ENCODE measurements at regions not wholly inside any gene's neighbourhood (a gene's known extent, or its start where the extent isn't known, plus 50 kb on each side); places are given as distances from the start of the nearest gene placed in this dataset.

- Histone ChIP-seq H3K4me3 (no peak overlapping the region), H3K36me3 (no peaks in the 10 kb centered on the region), H3K27me3 (no peaks in the 10 kb centered on the region), H3K27ac (no peak overlapping the region), H3K9me3 (ENCODE audit: low read depth) (no peaks in the 10 kb centered on the region), H3K4me1 (ENCODE audit: low read depth) (no peaks in the 10 kb centered on the region)
- no peak for TF ChIP-seq CTCF (IDR thresholded peaks at IDR 0.05; ENCODE audit: low read depth, low read length)
- DNase-seq (ENCODE audit: low read depth in 1 of 2, low spot score in 1 of 2): no peak
Measured at GRCh38 chr18:37702841-37703240, 137.2 kb upstream of the CELF4 start.

GRCh38 chr18:37701967-37702366 lies 136.4 kb upstream of the CELF4 start:
- Histone ChIP-seq H3K36me3 (no peaks in the 10 kb centered on the region), H3K4me1 (ENCODE audit: low read depth) (no peaks in the 10 kb centered on the region), H3K27me3 (no peaks in the 10 kb centered on the region), H3K9me3 (ENCODE audit: low read depth) (no peaks in the 10 kb centered on the region), H3K27ac (no peak overlapping the region), H3K4me3 (no peak overlapping the region)
- no peak for TF ChIP-seq CTCF (IDR thresholded peaks at IDR 0.05; ENCODE audit: low read depth, low read length)
- no peak for DNase-seq (ENCODE audit: low read depth in 1 of 2, low spot score in 1 of 2)

- Histone ChIP-seq H3K27ac (no peak overlapping the region), H3K27me3 (no peaks in the 10 kb centered on the region), H3K36me3 (no peaks in the 10 kb centered on the region), H3K4me3 (no peak overlapping the region), H3K4me1 (ENCODE audit: low read depth) (no peaks in the 10 kb centered on the region), H3K9me3 (ENCODE audit: low read depth) (no peaks in the 10 kb centered on the region)
- no peak for TF ChIP-seq CTCF (IDR thresholded peaks at IDR 0.05; ENCODE audit: low read depth, low read length)
- DNase-seq (ENCODE audit: low read depth in 1 of 2, low spot score in 1 of 2): no peak
Measured at GRCh38 chr18:37698508-37699040, 133.0 kb upstream of the CELF4 start.

GRCh38 chr18:37694516-37694915 lies 128.9 kb upstream of the CELF4 start:
- TF ChIP-seq CTCF (IDR thresholded peaks at IDR 0.05; ENCODE audit: low read depth, low read length): no peak
- Histone ChIP-seq H3K27ac (no peak overlapping the region), H3K36me3 (no peaks in the 10 kb centered on the region), H3K4me3 (no peak overlapping the region), H3K9me3 (ENCODE audit: low read depth) (no peaks in the 10 kb centered on the region), H3K27me3 (no peaks in the 10 kb centered on the region), H3K4me1 (ENCODE audit: low read depth) (no peaks in the 10 kb centered on the region)
- no peak for DNase-seq (ENCODE audit: low read depth in 1 of 2, low spot score in 1 of 2)

GRCh38 chr18:37691162-37691561 lies 125.6 kb upstream of the CELF4 start:
- no peaks in the 10 kb centered on the region for H3K4me1 ChIP-seq (ENCODE audit: low read depth)
- H3K9me3 ChIP-seq (ENCODE audit: low read depth): no peaks in the 10 kb centered on the region
- H3K27ac ChIP-seq: no peak overlapping the region
- no peak overlapping the region for H3K4me3 ChIP-seq
- no peak for TF ChIP-seq CTCF (IDR thresholded peaks at IDR 0.05; ENCODE audit: low read depth, low read length)
- H3K36me3 ChIP-seq: no peaks in the 10 kb centered on the region
- peak in 1 of 2 donors; percentile 57 for DNase-seq (ENCODE audit: low read depth in 1 of 2, low spot score in 1 of 2)
- no peaks in the 10 kb centered on the region for H3K27me3 ChIP-seq

- Histone ChIP-seq H3K27me3 (no peaks in the 10 kb centered on the region), H3K4me1 (ENCODE audit: low read depth) (no peaks in the 10 kb centered on the region), H3K27ac (no peak overlapping the region), H3K4me3 (no peak overlapping the region), H3K9me3 (ENCODE audit: low read depth) (no peaks in the 10 kb centered on the region), H3K36me3 (no peaks in the 10 kb centered on the region)
- DNase-seq (ENCODE audit: low read depth in 1 of 2, low spot score in 1 of 2): peak in 1 of 2 donors; percentile 61
- TF ChIP-seq CTCF (IDR thresholded peaks at IDR 0.05; ENCODE audit: low read depth, low read length): no peak
Measured at GRCh38 chr18:37689841-37690240, 124.2 kb upstream of the CELF4 start.

Measured in cardiac muscle cell (in vitro differentiated cells and primary cell).